Mucosa of descending colon (tissue), 3 donors: ENCODE measurements at regions not wholly inside any gene's neighbourhood (a gene's known extent, or its start where the extent isn't known, plus 50 kb on each side); places are given as distances from the start of the nearest gene placed in this dataset.

Source experiments
- ATAC-seq: fragments of 200-7000 bp; cut with Tn5 transposase; one replicate; pipeline ENCODE4 v1.9.1; 2020; ENCODE audit warnings: mild to moderate bottlenecking, moderate library complexity
- DNase-seq, 3 donors: peaks; one replicate each; pipeline ENCODE4 v3.0.0-alpha.2; 2020
- H3K36me3 ChIP-seq: fragments of 200-600 bp; one replicate; pipeline ENCODE4 v1.8.0; 2021; ENCODE audit warnings: low read depth, mild to moderate bottlenecking
- H3K4me1 ChIP-seq: fragments of 200-600 bp; one replicate; pipeline ENCODE4 v1.8.0; 2021; ENCODE audit warnings: low read depth, mild to moderate bottlenecking
- H3K4me3 ChIP-seq: fragments of 200-600 bp; one replicate; pipeline ENCODE4 v1.8.0; 2021; ENCODE audit warnings: mild to moderate bottlenecking
- H3K9me3 ChIP-seq: fragments of 200-600 bp; one replicate; pipeline ENCODE4 v1.8.0; 2021; ENCODE audit warnings: mild to moderate bottlenecking
- intact Hi-C, 2 donors: fragments of 100-400 bp; cut with DNase I in 1 of 2; cut with micrococcal nuclease in 1 of 2; formaldehyde crosslinking; loops; one replicate each; pipeline versions ENCODE4 v1.11.0 to v1.11.1; 2022; cut with DNase I, micrococcal nuclease
- TF ChIP-seq, protein P1 (sequence below): fragments of 200-600 bp; IDR thresholded peaks from one replicate; pipeline ENCODE4 v1.8.0; 2022; ENCODE audit warnings: antibody characterized with exemption, mild to moderate bottlenecking
- donor health status: DM: no; HTN: no; CAD: no; lungs with moderate emphysema.
- donor health status: DM: no; HTN: no; CAD: no.
- donor health status: DM: no; HTN: yes; CAD: no.

DNA sequence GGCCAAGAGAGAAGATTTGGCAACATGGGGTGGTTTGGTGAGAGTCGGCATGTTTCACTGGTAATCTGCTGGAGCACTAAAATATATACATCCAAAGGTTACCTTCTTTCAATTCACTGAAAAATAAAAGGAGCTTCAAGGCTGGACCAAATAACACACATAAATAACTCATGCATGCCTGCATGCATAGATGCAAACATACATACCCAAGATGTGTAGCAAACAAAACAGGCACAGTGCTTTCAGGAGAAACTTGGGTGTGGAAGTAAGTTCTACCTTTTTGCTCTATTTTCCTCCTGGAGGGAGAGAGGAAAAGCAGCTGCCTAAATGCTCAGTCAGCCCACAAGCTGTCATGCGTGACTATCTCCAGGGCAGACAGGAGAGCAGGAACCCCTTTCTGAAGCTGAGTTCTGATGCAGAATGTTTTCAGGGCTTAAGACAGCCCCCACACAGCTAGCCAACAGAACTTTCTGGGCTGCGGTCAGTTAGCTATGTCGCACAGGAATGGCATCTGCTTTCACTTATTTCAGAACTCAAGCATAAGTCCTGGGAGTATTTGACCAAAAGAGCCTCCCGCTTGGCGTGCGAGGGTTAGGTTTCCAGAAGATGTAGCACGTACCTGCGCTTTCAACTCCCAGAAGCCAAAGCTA, 166.2 kb downstream of the TOMM20 start:
- TF ChIP-seq, protein P1, sequence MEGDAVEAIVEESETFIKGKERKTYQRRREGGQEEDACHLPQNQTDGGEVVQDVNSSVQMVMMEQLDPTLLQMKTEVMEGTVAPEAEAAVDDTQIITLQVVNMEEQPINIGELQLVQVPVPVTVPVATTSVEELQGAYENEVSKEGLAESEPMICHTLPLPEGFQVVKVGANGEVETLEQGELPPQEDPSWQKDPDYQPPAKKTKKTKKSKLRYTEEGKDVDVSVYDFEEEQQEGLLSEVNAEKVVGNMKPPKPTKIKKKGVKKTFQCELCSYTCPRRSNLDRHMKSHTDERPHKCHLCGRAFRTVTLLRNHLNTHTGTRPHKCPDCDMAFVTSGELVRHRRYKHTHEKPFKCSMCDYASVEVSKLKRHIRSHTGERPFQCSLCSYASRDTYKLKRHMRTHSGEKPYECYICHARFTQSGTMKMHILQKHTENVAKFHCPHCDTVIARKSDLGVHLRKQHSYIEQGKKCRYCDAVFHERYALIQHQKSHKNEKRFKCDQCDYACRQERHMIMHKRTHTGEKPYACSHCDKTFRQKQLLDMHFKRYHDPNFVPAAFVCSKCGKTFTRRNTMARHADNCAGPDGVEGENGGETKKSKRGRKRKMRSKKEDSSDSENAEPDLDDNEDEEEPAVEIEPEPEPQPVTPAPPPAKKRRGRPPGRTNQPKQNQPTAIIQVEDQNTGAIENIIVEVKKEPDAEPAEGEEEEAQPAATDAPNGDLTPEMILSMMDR: no peak
- H3K4me1 ChIP-seq: peaks cover 76% of the 10 kb centered on the region
- intact Hi-C loops: loop anchor here in 1 of 2 donors (5.0 to 10.0 kb wide), 4 partner anchors 120 to 350 kb away; partner anchors contain the start of gene IRF2BP2
- no peak for DNase-seq
- no peak overlapping the region for H3K4me3 ChIP-seq
- H3K36me3 ChIP-seq: no peaks in the 10 kb centered on the region
- ATAC-seq: no peak
- no peaks in the 10 kb centered on the region for H3K9me3 ChIP-seq

DNA sequence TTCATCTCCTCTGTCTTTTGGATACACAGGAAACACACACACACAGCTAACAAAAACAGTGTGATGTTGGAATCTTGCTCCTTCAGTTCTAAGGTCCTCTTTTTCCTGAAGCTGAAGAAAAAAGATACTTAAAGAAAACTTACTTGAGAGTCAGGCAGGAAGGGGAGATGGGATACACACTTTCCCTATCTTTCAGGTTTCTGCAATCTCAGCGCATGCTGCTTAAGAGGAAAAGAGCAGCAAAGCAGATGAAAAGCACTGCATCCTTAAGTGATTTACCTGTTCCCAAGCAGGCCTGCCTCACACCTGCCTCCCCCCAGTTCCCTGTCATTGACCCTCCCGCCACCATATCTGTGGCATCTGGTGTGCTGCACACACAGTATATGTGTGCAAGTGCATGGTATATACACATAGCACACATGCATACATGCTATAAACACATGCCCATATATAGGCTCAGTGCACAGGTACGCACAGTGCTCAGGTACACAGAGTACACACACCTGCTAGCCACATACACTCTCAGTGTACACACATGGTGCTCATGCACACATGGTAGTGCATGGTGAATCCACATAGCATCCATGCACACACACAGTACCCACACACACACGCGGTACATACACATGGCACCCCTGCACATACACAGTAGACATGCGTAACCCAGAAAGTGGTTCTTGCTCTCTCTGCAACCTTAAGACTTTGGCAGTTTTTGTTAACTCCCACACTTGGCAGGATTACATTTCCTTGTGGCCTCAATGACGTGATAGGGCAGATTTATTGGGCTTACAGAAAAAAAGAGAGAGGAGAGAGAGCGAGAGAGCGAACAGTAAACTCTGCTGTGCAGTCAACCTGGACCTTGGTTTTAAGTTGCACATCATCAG, 166.9 kb downstream of the TOMM20 start:
- Histone ChIP-seq H3K36me3 (no peaks in the 10 kb centered on the region), H3K4me3 (no peak overlapping the region), H3K9me3 (no peaks in the 10 kb centered on the region), H3K4me1 (peaks cover 84% of the 10 kb centered on the region)
- DNase-seq: peak in 2 of 3 donors; percentile 54 to 76
- TF ChIP-seq, protein P1: no peak
- peak; percentile 26 for ATAC-seq
- intact Hi-C loops: loop anchor here in 1 of 2 donors (5.0 to 10.0 kb wide), 4 partner anchors 121 to 349 kb away; partner anchors contain the start of gene IRF2BP2

DNA sequence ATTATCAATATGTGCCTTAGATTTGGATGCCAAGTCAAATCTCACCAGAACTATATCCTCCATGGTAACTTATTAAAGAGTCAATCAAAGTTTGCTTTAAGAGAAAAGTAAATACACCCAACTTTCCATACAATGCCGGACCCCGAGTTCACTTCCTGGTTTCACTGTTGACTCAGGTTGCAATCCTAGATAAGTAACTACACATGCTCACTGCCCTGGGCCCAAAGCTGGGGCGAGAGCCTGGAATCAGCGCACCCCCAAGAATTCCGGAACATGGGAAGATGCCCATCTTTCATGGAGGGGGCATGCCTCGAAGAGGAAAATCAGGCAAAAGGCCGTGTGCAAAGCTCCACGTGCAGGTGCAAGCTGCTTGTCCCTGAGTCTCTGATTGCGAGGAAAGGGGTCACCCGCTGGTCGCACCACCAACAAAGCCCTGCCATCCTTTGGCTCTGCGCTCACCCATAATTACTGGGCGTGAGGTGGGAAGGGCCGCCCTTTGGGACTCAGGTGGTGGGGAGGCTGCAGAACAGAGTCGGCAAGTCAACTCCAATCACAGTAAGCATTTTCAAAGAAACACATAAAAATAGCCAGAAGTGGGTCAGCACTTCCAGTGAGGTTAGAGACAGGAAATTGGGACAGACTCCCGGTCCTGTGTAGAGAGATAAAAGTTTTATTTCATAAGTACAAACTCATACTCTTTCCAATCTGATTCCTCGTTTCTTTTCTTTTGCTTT, 167.7 kb downstream of the TOMM20 start:
- ATAC-seq (peak; percentile 58), DNase-seq (peak; percentile 81 to 85 (median 82))
- Histone ChIP-seq H3K4me3 (no peak overlapping the region), H3K9me3 (no peaks in the 10 kb centered on the region), H3K4me1 (peaks cover 92% of the 10 kb centered on the region), H3K36me3 (no peaks in the 10 kb centered on the region)
- intact Hi-C loops: loop anchor here in 1 of 2 donors (5.0 to 10.0 kb wide), 4 partner anchors 121 to 349 kb away; partner anchors contain the start of gene IRF2BP2
- TF ChIP-seq, protein P1: no peak

DNA sequence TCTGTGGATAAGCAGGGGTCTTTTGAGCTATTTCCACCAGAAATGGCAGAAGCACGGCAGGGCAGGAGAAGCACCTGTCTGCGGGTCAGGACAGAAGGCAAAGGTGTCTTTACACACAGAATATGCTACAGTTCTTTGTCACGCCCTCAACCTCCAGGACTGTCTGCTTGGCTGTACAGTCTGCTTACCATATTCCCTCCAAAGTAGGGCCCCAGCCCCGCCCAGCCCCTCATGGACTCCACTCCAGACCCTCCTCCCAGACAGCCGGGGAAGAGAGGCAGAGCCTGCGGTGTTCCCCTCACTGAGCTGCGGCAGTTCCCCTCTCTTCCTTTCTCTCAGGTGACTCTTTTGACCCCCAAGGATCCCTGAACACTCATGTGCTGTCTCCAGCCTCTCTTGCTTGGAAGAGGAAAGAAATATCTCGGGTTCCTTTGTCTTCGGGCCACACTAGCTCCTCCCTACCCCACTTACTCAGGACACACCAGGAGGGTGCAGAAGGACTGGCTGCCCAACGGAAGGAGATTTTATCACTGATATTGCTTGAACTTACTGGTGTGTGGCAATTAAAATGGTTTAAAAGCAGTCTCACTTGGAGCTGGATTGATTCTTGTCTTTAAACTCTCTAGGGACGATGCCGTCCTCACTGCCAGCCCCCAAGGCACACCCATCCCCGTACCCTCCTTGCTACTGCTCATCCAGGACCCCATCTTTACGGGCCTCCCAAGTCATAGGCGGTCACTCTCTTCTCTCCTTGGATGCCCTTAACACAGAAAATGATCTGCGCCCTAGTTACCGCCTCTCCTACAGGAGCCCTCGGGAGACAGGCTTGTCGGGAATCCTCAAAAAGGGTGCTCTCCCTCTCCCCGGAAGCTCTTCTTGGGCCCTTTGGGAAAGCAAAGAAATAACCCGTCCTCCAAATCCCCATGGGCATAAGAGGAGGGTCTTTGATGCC, 169.7 kb downstream of the TOMM20 start:
- Histone ChIP-seq H3K36me3 (no peaks in the 10 kb centered on the region), H3K4me3 (no peak overlapping the region), H3K9me3 (no peaks in the 10 kb centered on the region), H3K4me1 (peaks cover 92% of the 10 kb centered on the region)
- TF ChIP-seq, protein P1: no peak
- DNase-seq (peak in 1 of 3 donors; percentile 64), ATAC-seq (peak; percentile 2)
- intact Hi-C loops: no loop called here
